SKM-1 treated with dmso at 0.1 percent for 144 hours (cell line): ENCODE measurements at regions not wholly inside any gene's neighbourhood (a gene's known extent, or its start where the extent isn't known, plus 50 kb on each side); places are given as distances from the start of the nearest gene placed in this dataset.
A peak's percentile ranks its signal among the peaks of the same experiment; 100 is the strongest.

ENCODE experiments used
- DNase-seq: peaks from one replicate; lab custom pipeline; 2025; ENCODE audit not compliant: unreplicated experiment; lab: John Stamatoyannopoulos, UW

- DNase-seq = no peak
Observed at GRCh38 chr14:66101662-66102061, 384.5 kb upstream of the CCDC196 start.

GRCh38 chr14:66104486-66104885, 381.7 kb upstream of the CCDC196 start:
- no peak for DNase-seq

- DNase-seq = no peak
Observed at GRCh38 chr14:66105815-66106214, 380.4 kb upstream of the CCDC196 start.

- DNase-seq = no peak
Observed at GRCh38 chr14:66109426-66109825, 376.7 kb upstream of the CCDC196 start.

DNA sequence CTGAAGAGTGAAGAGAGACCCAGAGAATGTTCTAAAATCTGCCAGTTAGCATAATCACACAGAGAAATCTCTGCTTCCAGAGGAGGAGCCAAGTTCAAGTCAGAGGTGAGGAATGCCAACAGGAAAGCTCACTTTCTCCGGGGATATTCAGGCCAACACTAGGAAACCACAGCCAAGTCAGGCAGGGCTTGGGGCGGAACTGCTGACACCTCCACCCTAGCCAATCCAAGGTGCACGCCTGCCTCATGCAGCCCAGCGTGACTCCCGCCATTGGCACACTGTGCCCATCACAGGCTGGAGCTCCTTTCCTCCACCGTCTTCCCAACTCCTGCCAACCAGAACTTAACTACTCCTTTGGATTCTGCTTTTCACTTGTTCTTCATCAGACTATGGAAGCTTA, 374.3 kb upstream of the CCDC196 start:
- DNase-seq = no peak

DNA sequence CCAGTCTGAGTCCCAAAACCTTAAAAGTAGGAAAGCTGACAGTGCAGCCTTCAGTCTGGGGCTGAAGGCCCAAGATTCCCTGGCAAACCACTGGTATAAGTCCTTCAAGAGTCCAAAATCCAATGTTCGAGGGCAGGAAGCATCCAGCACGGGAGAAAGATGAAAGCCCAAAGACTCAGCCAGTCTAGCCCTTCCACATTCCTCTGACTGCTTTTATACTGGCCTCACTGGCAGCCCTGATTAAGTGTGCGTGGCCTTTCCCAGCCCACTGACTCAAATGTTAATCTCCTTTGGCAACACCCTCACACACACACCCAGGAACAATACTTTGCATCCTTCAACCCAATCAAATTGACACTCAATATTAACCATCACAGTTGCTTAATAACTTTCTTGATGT, 372.1 kb upstream of the CCDC196 start:
- DNase-seq = no peak

- no peak for DNase-seq
Observed at GRCh38 chr14:66115740-66116502, 370.2 kb upstream of the CCDC196 start.

DNA sequence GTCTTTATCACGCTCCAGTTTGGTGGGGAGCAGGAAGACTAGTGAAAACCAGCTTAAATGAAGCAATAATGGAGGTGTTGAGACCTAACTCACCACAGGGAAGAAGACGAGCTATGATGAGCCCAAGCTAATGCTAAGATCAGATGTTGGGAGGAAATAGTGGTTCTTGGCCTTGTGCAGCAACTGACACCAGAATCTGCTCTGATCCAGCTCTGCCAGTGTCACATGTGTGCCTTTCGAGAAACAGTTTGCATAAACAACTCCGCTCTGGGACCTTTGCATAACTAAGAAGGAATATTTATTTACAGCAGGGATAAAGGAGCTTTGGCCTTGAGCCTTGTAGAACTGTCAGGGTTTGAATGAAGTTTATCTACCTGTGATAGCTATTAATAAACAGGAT, 369.4 kb upstream of the CCDC196 start:
- no peak for DNase-seq

- DNase-seq = no peak
Observed at GRCh38 chr14:66117600-66117999, 368.6 kb upstream of the CCDC196 start.

DNA sequence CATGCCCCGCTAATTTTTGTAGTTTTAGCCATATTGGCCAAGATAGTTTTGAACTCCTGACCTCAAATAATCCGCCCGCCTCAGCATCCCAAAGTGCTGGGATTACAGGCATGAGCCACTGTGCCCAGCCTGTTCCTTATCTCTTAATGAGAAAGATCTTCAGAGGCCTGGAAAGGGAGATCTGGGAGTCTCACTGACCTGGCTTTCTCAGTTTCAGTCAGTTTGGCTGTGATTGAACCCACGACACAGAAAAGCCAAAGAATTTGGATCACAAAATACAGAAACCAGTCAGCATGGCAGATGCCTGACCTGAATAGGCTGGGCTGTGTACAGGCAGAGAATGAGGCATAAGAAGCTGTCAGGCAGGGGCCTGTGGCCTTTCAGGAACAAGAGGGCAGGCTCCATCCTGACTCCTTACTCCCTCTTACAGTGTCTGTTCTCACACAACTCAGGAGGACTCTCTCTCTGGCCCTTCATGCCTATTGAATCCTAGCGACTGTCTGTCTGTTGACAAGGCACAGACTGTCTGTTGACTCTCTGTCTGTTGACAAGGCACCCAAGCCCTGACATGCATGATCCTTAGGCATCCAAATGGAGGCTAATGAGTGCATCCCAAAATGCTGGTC, 366.5 kb upstream of the CCDC196 start:
- no peak for DNase-seq

- DNase-seq = no peak
Observed at GRCh38 chr14:66120402-66120801, 365.8 kb upstream of the CCDC196 start.

DNA sequence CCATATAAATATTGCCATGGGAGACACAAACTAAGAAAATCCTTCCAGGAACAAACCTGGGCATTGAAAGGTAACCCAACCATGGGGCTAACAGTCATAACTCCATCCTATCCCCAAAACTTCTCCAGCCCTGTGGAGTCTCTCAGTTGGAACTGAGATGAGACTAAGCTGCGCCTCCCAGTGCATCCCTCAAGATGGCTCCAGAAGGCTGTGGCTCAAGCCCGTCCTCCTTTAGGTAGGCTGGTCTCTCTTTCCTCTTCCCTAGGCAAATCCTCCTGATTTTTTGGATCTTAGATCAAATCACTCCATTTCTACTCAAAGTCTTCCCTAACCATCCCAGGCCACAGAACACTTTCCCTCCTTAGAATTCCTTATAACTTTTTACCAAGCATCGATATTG, 364.3 kb upstream of the CCDC196 start:
- DNase-seq = no peak

DNA sequence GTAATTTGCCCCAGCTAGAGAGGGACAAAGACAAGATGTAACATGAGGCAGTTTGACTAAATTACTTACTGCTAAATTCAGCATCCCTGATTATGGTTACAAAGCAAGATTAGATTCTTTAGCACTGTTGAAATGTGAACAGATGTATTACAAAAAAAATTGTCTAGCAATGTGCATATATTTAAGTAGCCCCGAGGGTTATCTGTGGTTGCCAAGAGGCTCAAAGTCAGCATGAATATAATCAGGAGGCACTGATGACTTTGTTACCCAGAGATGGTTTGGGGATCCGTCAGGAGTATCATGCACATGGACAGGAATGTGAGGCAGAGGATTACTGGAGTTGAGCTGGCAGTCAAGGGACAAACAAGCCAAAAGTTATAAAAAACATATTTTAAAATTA, 356.9 kb upstream of the CCDC196 start:
- no peak for DNase-seq

- DNase-seq = no peak
Observed at GRCh38 chr14:66131111-66131510, 355.1 kb upstream of the CCDC196 start.

DNA sequence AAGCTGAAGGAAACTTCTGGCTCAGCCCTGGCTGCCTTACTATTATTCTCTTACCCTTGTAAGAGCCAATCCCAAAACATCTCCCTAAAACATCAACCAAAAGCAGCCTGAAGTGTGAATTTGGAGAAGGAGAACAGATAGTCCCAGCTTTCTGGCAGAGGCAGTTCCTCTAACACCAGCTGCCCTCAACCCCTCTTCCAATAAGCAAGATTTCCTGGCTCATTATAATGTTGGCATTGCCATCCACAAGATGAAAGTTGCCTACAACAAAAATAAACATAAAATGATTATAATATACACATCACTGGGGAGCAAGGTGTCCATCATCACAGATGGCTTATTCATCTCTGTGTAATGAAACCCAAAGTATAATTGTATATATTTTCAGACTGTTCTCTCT, 352.5 kb upstream of the CCDC196 start:
- no peak for DNase-seq

DNA sequence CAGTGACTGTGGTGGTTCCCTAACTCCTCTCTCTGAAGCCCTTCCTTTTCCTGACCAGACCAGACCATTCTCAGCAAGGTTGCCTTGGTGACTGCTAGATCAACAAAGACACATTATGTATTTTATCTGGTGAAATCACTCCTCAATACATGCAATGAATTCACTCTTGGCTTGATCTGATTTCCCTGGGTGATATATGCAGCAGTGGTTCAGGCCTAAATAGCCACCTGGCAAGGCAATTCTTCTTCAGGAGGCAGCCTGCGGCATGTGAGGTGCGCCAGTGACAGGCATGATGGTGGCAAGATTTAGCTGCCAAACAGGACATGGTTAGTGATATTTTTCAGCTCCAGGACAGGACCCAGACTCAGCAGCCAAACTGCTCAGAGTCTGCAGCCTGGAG, 350.3 kb upstream of the CCDC196 start:
- no peak for DNase-seq

DNA sequence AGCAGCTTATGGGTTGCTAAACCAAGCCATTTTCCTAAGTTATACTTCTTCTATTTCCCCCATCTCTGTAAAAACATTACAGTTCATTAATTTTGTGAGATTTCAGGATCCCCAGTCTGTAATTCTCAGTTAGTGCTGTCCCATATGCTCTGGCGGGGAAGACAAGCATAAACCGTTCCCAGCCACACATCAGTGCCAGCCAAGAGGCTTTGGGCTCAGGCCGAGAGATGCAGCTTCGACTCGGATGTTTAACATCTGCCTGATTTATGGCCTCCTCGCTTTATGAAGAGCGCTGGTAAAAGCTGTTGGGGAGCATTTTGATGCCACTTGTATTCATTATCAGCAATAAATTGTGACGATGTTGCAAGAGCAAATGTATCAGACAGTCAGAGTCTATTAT, 349.1 kb upstream of the CCDC196 start:
- no peak for DNase-seq

- no peak for DNase-seq
Observed at GRCh38 chr14:66139432-66139831, 346.7 kb upstream of the CCDC196 start.

- peak; percentile 62 for DNase-seq
Observed at GRCh38 chr14:66140213-66140918, 345.8 kb upstream of the CCDC196 start.

DNA sequence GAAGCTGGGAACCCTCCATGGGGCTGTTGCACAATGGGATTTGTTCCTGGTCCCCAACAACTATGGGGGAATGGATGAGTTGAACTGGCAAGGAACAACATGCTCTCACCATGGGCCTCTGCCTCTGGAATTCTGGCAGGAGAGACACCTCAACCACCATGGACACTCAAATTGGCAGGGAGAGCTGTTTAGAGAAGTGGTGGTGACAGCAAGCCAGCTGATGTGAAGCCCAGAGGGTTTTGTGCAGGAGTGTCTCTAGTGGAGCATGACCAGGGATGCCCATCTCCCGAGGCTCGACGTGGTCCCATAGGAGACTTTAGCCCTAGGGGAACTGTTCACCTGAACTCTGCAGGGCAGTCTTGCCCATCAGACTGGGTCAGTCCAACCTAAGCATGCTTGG, 345.2 kb upstream of the CCDC196 start:
- no peak for DNase-seq

- no peak for DNase-seq
Observed at GRCh38 chr14:66141733-66142132, 344.4 kb upstream of the CCDC196 start.

DNA sequence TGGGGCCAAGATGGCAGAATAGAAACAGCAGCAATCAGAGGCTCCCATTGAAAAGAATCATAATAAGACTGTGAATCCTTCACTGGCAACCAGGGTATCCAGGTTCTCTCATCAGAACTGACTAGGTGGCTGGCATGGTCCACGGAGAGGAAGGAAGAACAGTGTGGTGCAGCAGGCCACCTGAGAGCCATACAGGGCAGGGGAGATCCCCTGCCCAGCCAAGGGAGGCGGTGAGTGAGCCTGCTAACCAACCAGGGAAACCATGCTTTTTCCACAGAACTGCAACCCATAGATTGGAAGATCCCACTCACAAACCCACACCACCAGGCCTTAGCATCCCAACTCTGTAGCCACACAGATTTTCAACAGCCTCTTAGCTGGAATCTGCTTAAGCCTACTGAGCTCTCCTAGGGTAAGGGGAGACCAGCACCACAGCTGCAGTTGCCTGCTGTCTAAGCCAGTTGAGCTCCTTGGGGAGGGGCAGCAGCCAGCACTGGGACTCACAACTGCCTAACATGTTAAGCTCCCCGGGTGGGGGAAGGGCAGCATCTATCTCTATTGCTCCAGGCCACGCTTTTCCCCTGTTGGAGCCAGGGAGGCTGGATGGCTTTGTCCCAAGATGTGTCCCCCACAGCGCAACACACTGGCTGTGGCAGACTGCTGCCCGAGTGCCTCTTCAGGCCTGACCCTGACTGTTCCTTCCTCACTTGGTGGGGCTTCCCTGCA, 342.6 kb upstream of the CCDC196 start:
- DNase-seq = no peak
